GM18498 (cell line): ENCODE measurements at regions not wholly inside any gene's neighbourhood (a gene's known extent, or its start where the extent isn't known, plus 50 kb on each side); places are given as distances from the start of the nearest gene placed in this dataset.

ENCODE experiments used
- ATAC-seq: cut with Tn5 transposase; IDR thresholded peaks from one replicate; pipeline ENCODE4 v1.9.1; 2021; ENCODE audit warnings: mild to moderate bottlenecking, moderate library complexity; ENCODE audit not compliant: unreplicated experiment

DNA sequence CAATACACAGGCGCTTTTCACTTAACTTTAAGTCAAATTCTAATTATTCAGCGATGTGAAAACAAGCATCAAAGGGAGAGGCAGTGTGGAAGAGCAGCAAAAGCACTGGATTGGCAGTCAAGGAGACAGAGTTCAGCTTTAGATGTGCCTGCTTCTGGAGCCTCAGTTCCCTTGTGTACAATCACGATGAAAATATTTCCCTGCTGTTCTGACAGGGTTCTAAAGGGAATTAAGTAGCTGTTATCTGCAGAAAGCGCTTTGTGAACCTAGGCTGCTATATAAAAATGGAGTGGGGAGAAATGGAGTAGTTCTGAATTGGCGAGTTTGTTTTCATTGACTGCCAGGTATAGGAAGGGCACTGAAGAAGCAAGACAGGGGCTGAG is 237.8 kb upstream of the SP8 start:
- ATAC-seq: no peak

DNA sequence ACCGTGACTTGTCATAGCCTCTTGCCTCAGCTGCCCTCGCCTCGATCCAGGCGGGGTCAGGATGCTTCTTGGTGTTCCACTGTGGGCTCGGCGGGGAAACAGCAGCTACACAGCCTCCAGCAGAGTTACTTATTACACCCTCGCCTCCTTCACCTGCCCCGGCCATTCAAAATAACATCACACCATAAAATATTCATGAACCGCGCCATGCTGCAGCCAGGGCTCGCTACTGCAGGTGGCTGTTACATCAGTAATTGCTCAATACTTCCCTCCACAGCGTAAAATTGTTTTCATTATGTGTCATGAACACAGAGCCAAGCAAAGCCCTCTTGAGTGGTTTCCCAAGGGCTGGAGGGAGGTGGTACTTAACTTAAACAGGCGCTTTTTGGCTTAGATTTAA is 241.5 kb upstream of the SP8 start:
- ATAC-seq: no peak

DNA sequence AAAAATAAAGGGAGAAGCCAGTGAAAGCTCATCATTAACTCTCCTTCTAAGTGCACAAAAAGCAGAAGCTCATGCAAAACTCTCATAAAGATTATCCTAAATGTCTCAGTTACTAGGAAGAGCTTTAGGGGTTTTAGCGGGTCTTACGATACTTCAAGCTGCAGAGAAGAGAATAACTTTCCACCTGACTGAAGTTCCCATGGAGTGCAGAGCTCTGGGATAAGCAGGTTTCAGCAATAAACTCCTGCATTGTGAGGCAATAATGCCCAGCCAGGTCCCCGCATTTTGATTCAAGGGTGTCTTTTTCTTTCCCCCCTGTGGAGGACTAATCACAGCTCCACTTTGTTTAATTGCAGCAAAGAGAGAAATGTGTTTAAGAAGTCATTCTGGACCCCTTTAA is 241.9 kb upstream of the SP8 start:
- ATAC-seq: no peak

DNA sequence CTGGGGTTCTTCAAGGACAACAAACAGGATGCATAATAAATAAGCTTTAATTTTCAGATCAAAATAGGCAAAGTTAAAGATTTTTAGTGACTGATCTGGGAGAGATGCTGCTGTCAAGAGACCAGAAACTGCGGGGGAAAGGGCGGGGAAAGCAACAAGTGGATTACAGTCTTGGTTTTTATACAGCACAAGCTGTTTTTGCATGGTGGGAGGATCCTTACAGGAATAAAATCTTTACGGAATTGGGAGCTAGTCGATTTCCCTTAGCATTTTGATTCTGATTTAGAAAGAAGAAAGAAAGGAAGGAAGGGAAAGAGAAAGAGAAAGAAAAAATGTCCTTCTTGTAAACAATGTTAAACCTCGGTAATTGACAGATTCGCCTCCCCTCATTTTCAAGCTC is 242.3 kb upstream of the SP8 start:
- ATAC-seq: no peak

DNA sequence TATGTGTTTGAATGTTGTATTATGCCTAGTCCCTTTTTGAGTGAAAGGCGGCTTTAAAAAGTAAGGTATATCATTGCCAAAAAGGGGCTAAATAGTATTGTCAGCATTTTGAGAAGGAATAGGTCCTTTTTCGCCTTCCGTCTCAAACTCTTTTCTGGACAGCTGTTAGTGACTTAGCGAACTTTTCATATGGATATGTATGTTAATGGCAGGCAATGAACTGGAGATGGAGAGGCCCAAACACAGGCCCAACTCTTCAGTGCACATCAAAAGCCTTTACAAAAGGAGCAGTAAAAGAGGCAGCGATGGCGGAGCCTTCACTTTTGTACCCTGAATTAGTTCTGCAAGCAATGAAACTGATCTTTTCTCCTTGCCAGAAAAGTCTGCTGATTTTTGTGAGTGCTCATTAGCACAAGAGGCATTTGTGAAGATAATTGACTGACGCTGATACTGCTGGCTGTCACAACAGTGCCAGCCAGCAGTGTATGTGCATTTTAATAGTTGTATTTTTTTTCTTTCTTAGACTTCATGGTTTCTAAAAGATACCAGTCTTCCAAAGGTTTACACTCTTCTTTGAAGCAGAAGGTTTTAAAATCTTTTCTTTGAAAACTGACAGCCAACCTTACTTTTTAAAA is 243.7 kb upstream of the SP8 start:
- no peak for ATAC-seq

DNA sequence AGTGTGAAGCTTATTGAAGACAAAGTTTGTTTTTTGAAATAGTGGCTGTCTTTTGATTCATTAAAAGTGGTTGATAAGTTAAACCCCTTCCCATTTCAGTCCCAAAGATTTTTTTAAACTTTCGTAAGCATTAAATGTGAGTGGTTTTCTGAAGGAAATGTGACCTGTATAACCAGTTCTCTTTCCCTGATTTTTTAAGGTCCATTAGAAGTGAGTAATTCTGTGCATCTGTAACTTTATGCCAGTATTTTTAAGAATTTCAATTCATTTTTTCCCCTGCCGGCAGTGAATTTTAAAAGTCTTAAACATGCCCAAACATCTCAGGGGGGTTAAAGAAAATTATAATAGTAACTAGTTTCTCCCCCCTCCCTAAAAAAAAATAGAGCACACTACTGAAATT is 254.6 kb upstream of the SP8 start:
- no peak for ATAC-seq

DNA sequence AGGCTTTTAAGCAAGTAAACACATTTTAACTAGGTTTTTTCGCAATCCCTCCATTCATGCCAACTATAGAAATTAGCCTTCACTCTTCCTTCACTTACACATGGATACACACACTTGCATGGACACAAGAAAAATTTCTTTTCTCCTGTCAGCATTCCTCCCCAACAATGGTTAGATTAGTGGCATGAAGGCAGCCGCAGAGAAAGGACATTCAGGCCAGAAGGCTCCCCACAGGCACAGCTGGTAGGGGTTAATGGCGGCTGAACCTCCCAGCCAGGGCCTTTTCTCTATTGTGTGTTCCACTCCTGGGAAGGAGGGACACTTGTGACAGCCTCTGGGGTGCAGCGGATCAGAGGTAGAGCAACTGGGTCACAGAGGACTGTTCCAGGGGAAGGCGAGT is 255.0 kb upstream of the SP8 start:
- ATAC-seq: no peak

DNA sequence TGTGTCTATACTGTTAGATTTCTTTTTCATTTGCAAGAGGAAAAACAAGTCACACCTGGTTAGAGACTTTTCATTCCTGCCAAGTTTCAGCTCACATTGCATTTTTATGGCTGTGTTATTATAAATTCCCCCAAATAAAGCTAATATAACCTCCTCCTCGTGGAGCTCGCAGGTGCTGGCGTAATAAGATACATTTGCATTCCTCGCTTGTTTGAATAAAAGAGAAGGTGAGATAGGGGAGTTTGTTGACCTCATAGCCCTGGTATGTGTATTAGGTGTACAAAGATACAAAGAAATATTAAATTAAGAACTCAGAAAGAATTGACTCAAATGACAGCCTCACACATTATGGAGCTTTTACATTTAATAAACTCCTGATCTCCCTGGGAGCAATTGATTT is 257.7 kb upstream of the SP8 start:
- ATAC-seq: no peak

DNA sequence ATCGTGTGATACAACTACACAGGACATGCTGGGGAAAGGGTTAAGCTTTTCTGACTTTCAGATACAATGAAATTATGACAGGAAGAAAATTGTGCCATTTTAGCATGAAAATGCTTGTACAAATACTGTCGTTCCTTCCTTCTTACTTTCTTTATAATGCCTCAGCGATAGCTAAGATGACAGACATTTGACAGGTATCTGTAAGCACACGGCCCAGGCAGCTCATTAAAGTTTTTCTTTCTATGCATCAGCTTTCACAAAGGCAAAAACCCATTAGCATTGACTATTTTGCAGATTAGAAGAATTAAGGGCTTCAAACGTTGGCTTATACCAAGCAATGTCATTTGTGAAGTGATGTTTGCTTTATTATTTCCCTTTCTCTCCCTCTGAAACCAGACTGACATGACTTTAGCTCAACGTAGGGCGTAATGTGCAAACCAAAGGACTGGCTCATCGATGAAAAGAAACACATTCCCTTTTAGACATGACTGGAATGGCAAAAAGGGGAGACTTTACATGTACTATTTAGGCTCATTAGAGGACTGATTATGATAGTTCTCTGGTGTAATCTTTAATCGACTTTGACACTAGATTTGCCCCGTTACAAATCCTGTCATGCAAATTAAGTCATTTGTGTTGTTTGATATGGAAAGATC is 258.4 kb upstream of the SP8 start:
- ATAC-seq: no peak

DNA sequence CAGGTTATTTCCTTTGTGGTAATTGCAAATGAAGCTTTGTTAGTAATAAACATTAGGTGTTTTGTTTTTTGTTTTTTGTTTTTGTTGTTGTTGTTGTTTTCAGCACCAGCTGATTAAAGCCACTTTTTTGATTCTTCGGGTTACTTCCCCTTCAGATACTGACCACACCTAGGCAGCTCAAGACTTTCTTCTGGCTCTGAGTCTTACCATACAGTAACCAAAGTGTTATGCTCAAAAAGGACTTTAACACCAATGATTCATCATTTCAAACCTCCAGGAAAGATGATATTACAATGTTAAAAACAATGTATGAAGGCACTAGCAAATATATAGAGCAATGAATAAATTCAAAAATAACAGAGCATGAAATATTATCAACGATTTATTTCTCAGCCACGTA is 265.2 kb upstream of the SP8 start:
- no peak for ATAC-seq

DNA sequence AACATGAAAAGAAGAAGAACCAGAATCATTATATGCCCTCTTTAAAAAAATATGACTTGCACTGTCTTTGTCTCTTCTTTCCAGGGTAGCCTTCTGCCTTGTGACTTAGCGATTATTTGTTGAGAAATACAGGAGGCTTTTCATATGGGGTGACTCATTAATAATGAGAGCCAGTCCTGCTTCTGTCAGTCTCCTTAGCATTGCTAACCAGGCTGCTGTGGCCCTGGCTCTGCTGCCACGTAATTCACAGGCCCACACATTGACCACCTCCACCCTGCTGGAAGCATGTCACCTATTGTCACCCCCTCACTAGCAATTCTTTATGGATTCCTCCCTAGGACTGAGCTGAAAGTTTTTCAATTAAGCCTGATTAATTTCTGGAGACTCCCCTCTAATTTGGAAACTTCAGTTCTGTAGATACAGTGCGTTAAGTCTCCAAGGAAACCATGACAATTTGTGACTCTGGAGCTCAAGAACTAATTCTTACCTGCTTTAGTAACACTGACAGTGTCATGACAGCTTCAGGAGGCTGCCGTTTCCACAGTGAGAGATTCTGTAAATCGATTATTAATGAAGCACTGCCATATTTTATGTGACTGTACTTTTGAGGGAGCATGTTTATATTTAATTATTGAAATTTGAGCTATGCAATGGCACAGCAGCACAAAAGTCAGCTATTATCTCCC is 267.9 kb upstream of the SP8 start:
- no peak for ATAC-seq

DNA sequence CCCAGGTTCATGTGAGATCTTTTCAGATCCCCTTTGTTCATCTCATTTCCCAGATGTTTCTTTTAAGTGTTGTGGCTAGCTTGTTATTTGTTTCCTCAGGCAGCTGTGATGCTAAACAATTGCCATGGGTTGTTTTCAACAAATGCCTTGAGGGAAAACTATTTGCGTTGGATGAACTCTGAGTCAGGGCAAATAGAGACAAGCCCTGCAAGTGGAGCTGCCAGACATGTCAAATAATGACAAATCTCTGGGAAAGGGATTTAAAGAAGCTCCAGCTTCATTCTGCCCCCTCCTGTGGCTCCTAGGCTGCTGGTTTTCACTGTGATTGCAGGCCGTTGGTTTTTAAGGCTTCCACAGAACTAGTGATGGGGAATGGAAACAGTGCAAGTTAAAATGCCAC is 272.4 kb upstream of the SP8 start:
- no peak for ATAC-seq

DNA sequence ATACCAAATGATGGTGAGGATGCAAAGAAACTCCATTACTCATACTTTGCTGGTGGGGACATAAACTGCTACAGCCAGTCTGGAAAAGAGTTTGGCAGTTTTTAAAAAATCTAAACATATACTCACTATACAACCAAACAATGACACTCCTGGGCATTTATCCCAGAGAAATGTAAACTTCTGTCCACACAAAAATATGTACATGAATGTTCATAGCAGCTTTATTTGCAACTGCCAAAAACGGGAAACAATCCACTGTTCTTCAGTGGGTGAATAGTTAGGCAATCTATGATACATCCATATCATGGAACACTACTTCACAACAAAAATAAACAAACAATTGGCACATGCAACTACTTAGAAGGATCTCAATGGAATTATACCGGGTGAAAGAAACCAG is 276.4 kb upstream of the SP8 start:
- ATAC-seq: no peak

DNA sequence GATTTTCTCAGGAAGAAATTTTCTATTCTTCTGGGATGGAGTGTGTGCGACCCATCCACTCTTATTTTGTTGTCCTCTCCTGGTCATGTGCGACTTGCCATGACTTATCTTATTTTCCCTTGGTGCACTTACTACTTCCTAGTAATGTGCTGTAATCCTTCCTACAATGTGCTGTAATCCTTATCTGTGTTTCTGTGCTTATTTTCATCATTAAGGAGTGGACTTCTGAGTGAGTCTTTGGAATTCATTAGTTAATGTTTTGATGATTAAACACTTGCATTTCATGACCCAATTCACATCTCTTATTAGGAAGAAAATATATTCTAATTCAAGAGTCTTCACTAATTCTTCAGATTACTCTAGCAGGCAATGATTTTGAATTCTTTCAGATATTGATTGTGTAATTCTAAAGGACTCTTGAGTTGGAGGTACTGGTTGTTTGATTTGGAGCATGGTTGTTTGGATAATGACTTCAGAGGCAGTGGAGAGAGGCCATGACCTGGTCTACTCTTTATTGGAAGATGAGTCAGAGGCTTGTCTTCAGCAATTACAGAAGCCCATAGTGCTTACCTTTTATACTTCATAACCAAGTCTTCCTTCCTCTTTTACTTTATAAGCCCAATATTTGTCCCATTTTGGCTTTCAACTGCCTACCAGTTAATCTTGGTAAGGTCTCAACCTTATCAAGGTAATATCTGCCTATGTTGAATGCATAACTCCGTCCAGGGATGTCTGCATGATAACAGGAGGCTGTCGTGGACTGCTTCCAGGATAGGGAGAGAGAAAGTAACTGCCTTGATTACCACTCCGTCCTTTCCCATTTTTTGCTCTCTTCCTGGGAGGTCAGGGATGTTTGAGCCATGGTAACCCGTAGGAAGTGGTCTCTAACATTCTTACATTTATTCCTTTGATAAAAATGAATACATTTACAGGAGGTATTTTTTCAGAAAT is 278.3 kb upstream of the SP8 start:
- ATAC-seq: no peak

DNA sequence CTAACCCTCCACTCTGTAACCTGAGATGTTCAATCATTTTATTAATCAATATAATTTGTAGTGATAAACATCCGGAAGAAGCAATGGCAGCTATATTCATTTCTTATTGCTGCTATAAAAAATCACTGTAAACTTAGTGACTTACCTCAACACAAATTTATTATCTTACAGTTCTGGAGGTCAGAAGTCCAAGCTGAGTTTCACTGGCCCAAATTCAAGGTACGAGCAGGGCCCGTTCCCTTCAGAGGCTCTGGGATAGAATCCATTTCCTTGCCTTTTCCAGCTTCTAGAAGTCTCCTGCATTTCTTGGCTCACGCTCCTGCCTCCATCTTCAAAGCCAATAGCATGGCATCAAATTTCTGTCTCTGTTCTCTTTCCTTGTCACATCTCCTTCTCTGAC is 279.5 kb upstream of the SP8 start:
- no peak for ATAC-seq

DNA sequence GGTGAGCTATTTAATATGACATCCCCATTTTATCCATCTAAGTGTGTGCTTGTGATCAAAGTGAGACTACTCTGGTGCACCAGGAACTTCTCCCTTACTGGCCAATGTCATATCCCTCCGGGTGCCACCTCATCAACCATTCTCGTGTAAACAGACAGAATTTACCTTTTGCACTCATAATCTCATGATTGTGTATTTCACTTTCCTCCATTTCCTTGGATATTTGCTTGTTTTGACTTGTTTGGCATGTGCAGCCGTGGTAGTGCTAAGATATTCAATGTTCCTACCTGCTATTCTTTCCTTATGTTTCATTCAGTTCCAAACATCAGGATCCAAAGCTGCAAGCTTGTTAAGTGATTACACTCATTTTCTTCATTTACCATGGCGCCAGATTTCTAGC is 280.5 kb upstream of the SP8 start:
- no peak for ATAC-seq

DNA sequence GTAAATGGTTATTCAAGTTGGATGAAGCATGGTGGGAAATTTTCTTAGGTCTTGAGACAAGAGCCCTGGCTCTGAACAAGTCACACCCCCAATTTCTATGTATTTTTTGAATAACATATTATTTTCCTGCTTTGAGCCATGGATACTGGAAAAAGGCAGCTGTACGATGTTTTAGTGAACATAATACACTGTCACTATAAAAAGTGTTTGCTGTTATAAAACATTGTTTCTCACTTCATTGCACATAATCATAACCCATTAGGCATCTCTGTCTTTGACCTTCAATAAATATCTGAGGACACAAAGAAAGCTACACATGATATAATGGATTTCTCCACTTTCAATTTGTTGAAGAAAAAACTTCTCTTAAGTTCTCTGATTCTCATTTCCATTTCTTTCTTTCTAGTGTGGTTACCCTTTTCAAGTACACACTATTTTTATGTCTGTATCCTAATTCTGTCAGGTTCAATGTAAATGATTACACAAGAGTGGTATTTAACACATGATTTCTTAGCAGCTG is 283.9 kb upstream of the SP8 start:
- ATAC-seq: no peak

DNA sequence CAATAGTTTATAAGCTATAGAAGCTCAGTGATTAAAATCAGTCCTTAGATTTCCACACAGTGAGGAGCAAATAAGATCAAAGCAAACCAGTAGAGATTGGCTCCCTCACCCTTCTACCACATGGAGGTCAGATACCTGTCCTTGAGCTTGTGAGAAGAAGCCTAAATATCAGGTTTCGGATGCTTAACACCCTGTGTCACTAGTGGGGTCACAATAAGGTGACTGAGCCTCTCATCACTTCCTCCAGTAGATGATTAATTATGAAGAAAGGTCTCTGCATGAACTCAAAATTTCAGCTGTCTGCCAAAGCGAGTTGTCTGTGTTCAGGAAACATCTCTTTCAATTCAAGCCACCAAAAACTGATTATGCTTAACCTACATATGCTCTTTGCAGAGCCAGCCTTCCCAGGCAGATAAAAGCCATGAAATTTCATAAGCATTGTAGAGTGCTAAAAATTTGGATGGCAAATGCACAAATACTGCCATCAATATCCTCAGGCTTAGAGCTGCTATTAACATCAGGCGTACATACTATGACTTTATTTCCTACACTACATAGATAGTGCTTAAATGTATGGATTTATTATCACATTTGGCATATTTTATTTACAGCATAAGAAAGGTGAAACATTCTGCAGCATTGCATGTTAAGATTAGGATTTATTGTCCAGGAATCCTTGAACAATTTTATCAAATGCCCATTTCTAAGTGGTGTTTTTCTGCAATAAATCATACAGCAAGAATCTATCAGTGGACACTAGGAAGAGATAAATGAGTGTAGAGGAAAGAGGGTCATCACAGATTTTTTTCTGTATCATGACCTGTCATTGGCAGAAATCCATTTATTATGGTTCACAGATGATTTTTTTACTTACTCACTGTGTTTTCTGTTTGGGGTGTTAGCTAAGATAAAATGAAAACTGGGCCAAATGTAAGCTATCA is 285.1 kb upstream of the SP8 start:
- ATAC-seq: no peak

DNA sequence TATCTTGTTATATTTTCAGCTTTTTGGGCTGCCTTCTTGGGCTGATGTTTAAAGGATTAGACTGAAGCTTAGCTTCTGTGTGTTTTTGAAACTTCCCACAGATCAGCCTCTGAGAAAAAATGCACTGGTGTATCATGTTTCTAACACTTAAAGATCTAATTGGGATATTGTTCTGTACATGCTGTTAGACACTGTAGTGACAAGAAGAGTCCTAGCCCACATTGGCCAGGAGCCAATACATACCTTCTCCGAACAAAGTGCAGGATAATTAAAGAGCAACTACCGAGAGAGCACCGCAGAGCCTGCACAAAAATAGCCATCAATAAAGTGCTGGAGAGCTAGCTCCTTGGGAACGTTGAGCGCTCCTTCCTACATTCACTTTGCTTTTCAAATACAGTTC is 289.4 kb upstream of the SP8 start:
- no peak for ATAC-seq

DNA sequence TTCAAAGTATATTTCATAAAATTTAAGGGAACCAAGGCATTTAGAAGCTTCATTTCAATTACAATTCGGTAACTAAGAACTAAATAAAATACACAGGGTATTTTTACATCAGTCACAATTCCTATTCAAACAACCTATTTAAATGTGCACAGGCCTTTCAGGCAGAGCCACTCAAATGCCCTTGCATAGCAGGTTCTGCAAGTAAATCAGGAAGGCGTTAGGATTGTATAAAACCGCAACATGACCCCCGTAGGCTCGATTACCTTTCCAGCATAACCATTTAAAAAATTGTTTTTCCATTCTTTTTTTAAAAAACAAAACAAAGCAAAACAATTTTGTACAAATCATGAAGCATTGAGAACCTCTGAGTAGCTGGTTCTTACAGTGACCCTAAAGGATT is 289.9 kb upstream of the SP8 start:
- ATAC-seq: no peak
